ENCODE measurements at regions not wholly inside any gene's neighbourhood (a gene's known extent, or its start where the extent isn't known, plus 50 kb on each side); places are given as distances from the start of the nearest gene placed in this dataset.
"Not testable (repeated sequence)": the region's sequence is repeated elsewhere in the genome, so short reads cannot be mapped to it uniquely, and the experiment has no call there.

GRCh38 chr2:208751663-208752415 lies 345.2 kb downstream of the PTH2R start:
- not testable (repeated sequence) for H3K9me3 ChIP-seq (ENCODE audit: control insufficient read depth, low read length, poor library complexity, severe bottlenecking); ATAC-seq; H3K4me1 Mint-ChIP-seq; H3K27ac Mint-ChIP-seq; DNase-seq; H3K27me3 Mint-ChIP-seq; H3K4me3 Mint-ChIP-seq; H3K36me3 Mint-ChIP-seq (ENCODE audit: low read depth)

DNA sequence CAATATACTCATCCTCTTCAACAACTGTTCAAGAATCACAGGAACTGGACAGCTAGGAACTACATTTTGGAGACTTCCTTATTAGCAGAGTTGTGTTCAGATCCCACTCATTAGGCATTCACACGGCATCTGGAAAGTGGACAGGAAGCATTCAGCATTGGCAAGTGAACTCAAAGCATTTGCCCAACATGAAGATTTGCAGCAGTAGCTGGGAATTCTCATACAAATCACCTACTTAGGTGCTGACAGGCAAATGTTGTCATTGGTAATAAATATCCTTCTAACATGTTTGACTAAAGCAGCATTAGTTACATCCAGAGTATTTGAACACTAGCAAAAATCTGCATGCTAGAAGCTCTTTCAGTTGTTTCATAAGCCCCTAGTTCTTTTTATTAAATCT lies 350.8 kb downstream of the PTH2R start:
- no peaks in the 10 kb centered on the region for H3K4me1 Mint-ChIP-seq
- ATAC-seq: no peak
- no peaks in the 10 kb centered on the region for H3K36me3 Mint-ChIP-seq (ENCODE audit: low read depth)
- no peak overlapping the region for H3K4me3 Mint-ChIP-seq
- no peak for DNase-seq
- H3K27ac Mint-ChIP-seq: no peak overlapping the region
- no peaks in the 10 kb centered on the region for H3K9me3 ChIP-seq (ENCODE audit: control insufficient read depth, low read length, poor library complexity, severe bottlenecking)
- no peaks in the 10 kb centered on the region for H3K27me3 Mint-ChIP-seq

DNA sequence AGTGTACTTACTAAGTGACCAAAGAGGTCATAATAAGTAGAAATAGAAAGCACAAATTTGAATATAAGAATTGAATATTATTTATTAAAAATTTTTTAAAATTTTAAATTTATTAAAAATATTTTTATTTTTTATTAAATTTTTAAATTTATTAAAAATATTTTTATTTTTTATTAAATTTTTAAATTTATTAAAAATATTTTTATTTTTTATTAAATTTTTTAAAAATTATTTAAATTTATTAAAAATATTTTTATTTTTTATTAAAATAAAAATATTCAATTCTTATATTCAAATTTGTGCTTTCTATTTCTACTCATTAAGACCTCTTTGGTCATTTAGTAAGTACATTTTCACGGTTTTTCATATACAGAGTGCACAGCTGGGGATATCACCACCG lies 366.5 kb downstream of the PTH2R start:
- not testable (repeated sequence) for DNase-seq; H3K27me3 Mint-ChIP-seq; H3K4me1 Mint-ChIP-seq; H3K27ac Mint-ChIP-seq; H3K4me3 Mint-ChIP-seq; H3K9me3 ChIP-seq (ENCODE audit: control insufficient read depth, low read length, poor library complexity, severe bottlenecking); H3K36me3 Mint-ChIP-seq (ENCODE audit: low read depth); ATAC-seq

DNA sequence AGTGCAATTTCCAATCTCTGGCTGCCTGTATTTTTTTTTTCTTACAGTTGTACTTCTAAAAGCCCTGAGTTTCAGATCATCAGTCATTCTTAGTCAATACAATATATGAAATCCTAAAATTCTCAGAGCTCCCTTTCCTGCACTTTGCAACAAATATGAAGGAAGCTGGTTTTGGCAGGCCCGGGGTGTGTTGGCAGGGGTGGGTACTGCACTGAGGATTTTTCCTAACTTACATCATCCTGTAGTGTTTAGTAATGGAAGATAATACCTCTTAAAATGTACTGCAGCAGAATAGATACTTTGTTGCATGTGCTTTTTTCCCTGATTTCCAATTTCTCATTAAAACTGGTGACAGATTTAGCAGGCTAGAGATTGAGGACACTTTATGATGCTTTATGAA lies 374.6 kb downstream of the PTH2R start:
- H3K36me3 Mint-ChIP-seq (ENCODE audit: low read depth): no peaks in the 10 kb centered on the region
- DNase-seq (no peak), ATAC-seq (no peak)
- H3K9me3 ChIP-seq (ENCODE audit: control insufficient read depth, low read length, poor library complexity, severe bottlenecking): no peaks in the 10 kb centered on the region
- no peaks in the 10 kb centered on the region for H3K27me3 Mint-ChIP-seq
- no peak overlapping the region for H3K27ac Mint-ChIP-seq
- H3K4me3 Mint-ChIP-seq: no peak overlapping the region
- no peaks in the 10 kb centered on the region for H3K4me1 Mint-ChIP-seq

DNA sequence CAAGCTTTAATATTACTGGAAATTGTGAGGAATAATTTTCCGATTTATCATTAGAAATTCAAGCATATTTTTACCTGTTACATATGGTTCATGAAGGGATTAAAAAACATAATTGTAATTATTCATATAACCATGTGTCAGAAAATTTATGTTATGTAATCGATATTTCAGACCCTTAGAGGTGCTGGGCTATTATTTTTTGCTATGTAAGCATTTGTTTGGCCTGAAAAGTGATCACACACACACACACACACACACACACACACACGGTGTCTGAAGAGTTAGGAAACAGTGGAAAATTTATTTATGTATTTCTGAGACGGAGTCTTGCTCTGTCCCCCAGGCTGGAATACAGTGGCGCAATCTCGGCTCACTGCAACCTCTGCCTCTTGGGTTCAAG lies 375.5 kb downstream of the PTH2R start:
- no peak overlapping the region for H3K4me3 Mint-ChIP-seq
- no peaks in the 10 kb centered on the region for H3K4me1 Mint-ChIP-seq
- DNase-seq (no peak), ATAC-seq (no peak)
- H3K36me3 Mint-ChIP-seq (ENCODE audit: low read depth): no peaks in the 10 kb centered on the region
- no peaks in the 10 kb centered on the region for H3K9me3 ChIP-seq (ENCODE audit: control insufficient read depth, low read length, poor library complexity, severe bottlenecking)
- no peak overlapping the region for H3K27ac Mint-ChIP-seq
- H3K27me3 Mint-ChIP-seq: no peaks in the 10 kb centered on the region

GRCh38 chr2:208783184-208783583 lies 376.6 kb downstream of the PTH2R start:
- no peak overlapping the region for H3K4me3 Mint-ChIP-seq
- ATAC-seq (no peak), DNase-seq (no peak)
- H3K9me3 ChIP-seq (ENCODE audit: control insufficient read depth, low read length, poor library complexity, severe bottlenecking): no peaks in the 10 kb centered on the region
- H3K27ac Mint-ChIP-seq: no peak overlapping the region
- no peaks in the 10 kb centered on the region for H3K4me1 Mint-ChIP-seq
- no peaks in the 10 kb centered on the region for H3K27me3 Mint-ChIP-seq
- no peaks in the 10 kb centered on the region for H3K36me3 Mint-ChIP-seq (ENCODE audit: low read depth)

GRCh38 chr2:208784774-208785173 lies 378.2 kb downstream of the PTH2R start:
- not testable (repeated sequence) for H3K36me3 Mint-ChIP-seq (ENCODE audit: low read depth); H3K4me1 Mint-ChIP-seq; DNase-seq; H3K27me3 Mint-ChIP-seq; H3K27ac Mint-ChIP-seq; ATAC-seq; H3K4me3 Mint-ChIP-seq; H3K9me3 ChIP-seq (ENCODE audit: control insufficient read depth, low read length, poor library complexity, severe bottlenecking)

GRCh38 chr2:208791257-208791656 lies 384.7 kb downstream of the PTH2R start:
- no peaks in the 10 kb centered on the region for H3K9me3 ChIP-seq (ENCODE audit: control insufficient read depth, low read length, poor library complexity, severe bottlenecking)
- H3K4me3 Mint-ChIP-seq: no peak overlapping the region
- DNase-seq (no peak), ATAC-seq (no peak)
- no peaks in the 10 kb centered on the region for H3K4me1 Mint-ChIP-seq
- no peak overlapping the region for H3K27ac Mint-ChIP-seq
- no peaks in the 10 kb centered on the region for H3K36me3 Mint-ChIP-seq (ENCODE audit: low read depth)
- no peaks in the 10 kb centered on the region for H3K27me3 Mint-ChIP-seq

GRCh38 chr2:208792766-208793165 lies 386.2 kb downstream of the PTH2R start:
- H3K9me3 ChIP-seq (ENCODE audit: control insufficient read depth, low read length, poor library complexity, severe bottlenecking): no peaks in the 10 kb centered on the region
- Mint-ChIP-seq H3K27ac (no peak overlapping the region), H3K27me3 (no peaks in the 10 kb centered on the region), H3K4me3 (no peak overlapping the region), H3K36me3 (ENCODE audit: low read depth) (no peaks in the 10 kb centered on the region), H3K4me1 (no peaks in the 10 kb centered on the region)
- DNase-seq: no peak
- ATAC-seq: no peak

- Mint-ChIP-seq H3K36me3 (ENCODE audit: low read depth) (no peaks in the 10 kb centered on the region), H3K4me1 (no peaks in the 10 kb centered on the region), H3K4me3 (no peak overlapping the region), H3K27me3 (no peaks in the 10 kb centered on the region), H3K27ac (no peak overlapping the region)
- no peaks in the 10 kb centered on the region for H3K9me3 ChIP-seq (ENCODE audit: control insufficient read depth, low read length, poor library complexity, severe bottlenecking)
- ATAC-seq: no peak
- no peak for DNase-seq
Measured at GRCh38 chr2:208793434-208793833, 386.8 kb downstream of the PTH2R start.

DNA sequence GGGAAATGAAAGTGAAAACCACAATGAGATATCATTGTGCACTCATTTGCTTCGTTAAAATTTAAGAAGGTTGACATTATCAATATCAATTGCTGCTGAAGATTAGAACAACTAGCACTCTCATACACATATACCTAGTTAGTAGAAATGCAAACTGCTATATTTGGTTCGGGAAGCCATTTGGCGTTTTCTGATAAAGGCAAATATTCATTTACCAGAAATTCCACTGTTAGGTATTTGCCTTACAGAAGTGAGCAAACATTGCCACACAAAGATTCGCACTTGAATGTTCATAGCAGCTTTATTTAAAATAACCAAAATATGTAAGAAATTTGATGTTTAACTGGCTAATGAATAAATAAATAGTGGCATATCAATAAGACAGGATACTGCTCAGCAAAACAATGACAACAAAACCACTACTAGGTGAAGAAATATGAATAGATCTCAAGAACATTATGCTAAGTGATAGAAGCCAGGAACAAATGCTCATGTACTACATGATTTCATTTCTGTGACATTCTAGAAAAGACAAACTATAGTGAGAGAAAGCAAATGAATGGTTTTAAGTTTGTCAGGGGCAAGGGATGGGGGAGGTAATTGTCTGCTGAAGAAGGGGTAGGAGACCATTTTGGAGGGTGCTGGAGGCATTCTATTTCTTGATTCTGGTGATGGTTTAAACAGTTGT lies 387.8 kb downstream of the PTH2R start:
- no peak overlapping the region for H3K27ac Mint-ChIP-seq
- H3K36me3 Mint-ChIP-seq (ENCODE audit: low read depth): no peaks in the 10 kb centered on the region
- no peak overlapping the region for H3K4me3 Mint-ChIP-seq
- ATAC-seq: no peak
- H3K27me3 Mint-ChIP-seq: no peaks in the 10 kb centered on the region
- no peak for DNase-seq
- no peaks in the 10 kb centered on the region for H3K9me3 ChIP-seq (ENCODE audit: control insufficient read depth, low read length, poor library complexity, severe bottlenecking)
- H3K4me1 Mint-ChIP-seq: no peaks in the 10 kb centered on the region

GRCh38 chr2:208798698-208799097 lies 392.1 kb downstream of the PTH2R start:
- H3K4me3 Mint-ChIP-seq: no peak overlapping the region
- ATAC-seq (no peak), DNase-seq (no peak)
- H3K36me3 Mint-ChIP-seq (ENCODE audit: low read depth): no peaks in the 10 kb centered on the region
- H3K27ac Mint-ChIP-seq: no peak overlapping the region
- no peaks in the 10 kb centered on the region for H3K27me3 Mint-ChIP-seq
- no peaks in the 10 kb centered on the region for H3K9me3 ChIP-seq (ENCODE audit: control insufficient read depth, low read length, poor library complexity, severe bottlenecking)
- no peaks in the 10 kb centered on the region for H3K4me1 Mint-ChIP-seq

GRCh38 chr2:208799397-208799796 lies 392.8 kb downstream of the PTH2R start:
- ATAC-seq: no peak
- Mint-ChIP-seq H3K4me3 (no peak overlapping the region), H3K4me1 (no peaks in the 10 kb centered on the region), H3K27me3 (no peaks in the 10 kb centered on the region), H3K27ac (no peak overlapping the region), H3K36me3 (ENCODE audit: low read depth) (no peaks in the 10 kb centered on the region)
- no peaks in the 10 kb centered on the region for H3K9me3 ChIP-seq (ENCODE audit: control insufficient read depth, low read length, poor library complexity, severe bottlenecking)
- DNase-seq: no peak

- H3K4me1 Mint-ChIP-seq; ATAC-seq; H3K27ac Mint-ChIP-seq; DNase-seq; H3K9me3 ChIP-seq (ENCODE audit: control insufficient read depth, low read length, poor library complexity, severe bottlenecking); H3K27me3 Mint-ChIP-seq; H3K4me3 Mint-ChIP-seq; H3K36me3 Mint-ChIP-seq (ENCODE audit: low read depth): not testable (repeated sequence)
Measured at GRCh38 chr2:208800887-208801286, 394.3 kb downstream of the PTH2R start.
